Gastroesophageal sphincter (tissue), 3 donors: ENCODE measurements at regions not wholly inside any gene's neighbourhood (a gene's known extent, or its start where the extent isn't known, plus 50 kb on each side); places are given as distances from the start of the nearest gene placed in this dataset.

Experiments used
- EP300 ChIP-seq: sonication (generic); formaldehyde crosslinking; IDR thresholded peaks from one replicate; pipeline ENCODE4 v1.6.1; 2017; ENCODE audit warnings: antibody characterized with exemption, mild to moderate bottlenecking
- POLR2A ChIP-seq, 2 donors: fragments of 450-650 bp; IDR thresholded peaks; one replicate each; pipeline ENCODE4 v1.6.1; 2017; ENCODE audit warnings: antibody characterized with exemption in 2 of 2, mild to moderate bottlenecking in 2 of 2, moderate library complexity in 1 of 2
- POLR2AphosphoS5 ChIP-seq: sonication (generic); formaldehyde crosslinking; IDR thresholded peaks from one replicate; pipeline ENCODE4 v1.6.1; 2017; ENCODE audit warnings: antibody characterized with exemption
- TF ChIP-seq, protein P1 (sequence below), 4 experiments: fragments of 200-600 bp in 2 of 4; fragments of 450-650 bp in 2 of 4; sonication (generic) in 1 of 4; IDR thresholded peaks; one replicate each; pipeline ENCODE4 v1.5.1; 2017 to 2019; ENCODE audit warnings: antibody characterized with exemption in 4 of 4, mild to moderate bottlenecking in 2 of 4, moderate library complexity in 2 of 4

DNA sequence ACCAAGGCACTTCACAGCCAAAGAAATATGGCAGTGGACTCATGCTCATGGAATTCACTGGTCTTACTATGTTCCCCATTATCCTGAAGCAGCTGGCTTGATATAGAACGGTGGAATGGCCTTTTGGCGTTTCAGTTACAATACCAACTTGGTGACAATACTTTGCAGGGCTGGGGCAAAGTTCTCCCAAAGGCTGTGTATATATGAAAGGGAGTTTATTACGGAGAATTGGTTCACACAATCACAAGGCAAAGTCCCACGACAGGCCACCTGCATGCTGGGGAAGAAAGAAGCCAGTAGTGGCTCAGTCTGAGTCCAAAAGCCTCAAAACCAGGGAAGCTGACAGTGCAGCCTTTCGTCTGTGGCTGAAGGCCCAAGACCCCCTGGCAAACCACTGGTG lies 50.8 kb upstream of the SMARCAD1 start:
- TF ChIP-seq, protein P1, sequence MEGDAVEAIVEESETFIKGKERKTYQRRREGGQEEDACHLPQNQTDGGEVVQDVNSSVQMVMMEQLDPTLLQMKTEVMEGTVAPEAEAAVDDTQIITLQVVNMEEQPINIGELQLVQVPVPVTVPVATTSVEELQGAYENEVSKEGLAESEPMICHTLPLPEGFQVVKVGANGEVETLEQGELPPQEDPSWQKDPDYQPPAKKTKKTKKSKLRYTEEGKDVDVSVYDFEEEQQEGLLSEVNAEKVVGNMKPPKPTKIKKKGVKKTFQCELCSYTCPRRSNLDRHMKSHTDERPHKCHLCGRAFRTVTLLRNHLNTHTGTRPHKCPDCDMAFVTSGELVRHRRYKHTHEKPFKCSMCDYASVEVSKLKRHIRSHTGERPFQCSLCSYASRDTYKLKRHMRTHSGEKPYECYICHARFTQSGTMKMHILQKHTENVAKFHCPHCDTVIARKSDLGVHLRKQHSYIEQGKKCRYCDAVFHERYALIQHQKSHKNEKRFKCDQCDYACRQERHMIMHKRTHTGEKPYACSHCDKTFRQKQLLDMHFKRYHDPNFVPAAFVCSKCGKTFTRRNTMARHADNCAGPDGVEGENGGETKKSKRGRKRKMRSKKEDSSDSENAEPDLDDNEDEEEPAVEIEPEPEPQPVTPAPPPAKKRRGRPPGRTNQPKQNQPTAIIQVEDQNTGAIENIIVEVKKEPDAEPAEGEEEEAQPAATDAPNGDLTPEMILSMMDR (IDR thresholded peaks at IDR 0.05), result no peak
- TF ChIP-seq EP300, result no peak
- TF ChIP-seq POLR2A (IDR thresholded peaks at IDR 0.05), result no peak
- no peak for TF ChIP-seq POLR2AphosphoS5
